Spleen (tissue), 11 donors: ENCODE measurements at regions not wholly inside any gene's neighbourhood (a gene's known extent, or its start where the extent isn't known, plus 50 kb on each side); places are given as distances from the start of the nearest gene placed in this dataset.

Source experiments
- DNase-seq: peaks from one replicate; pipeline ENCODE4 v3.0.0-alpha.2; 2020
- H3K27ac ChIP-seq, 8 donors: fragments of 200-600 bp; sonication (generic) in 7 of 8; 1 replicate in 4 of 8; 2 replicates in 4 of 8; pipeline versions ENCODE4 v1.5.0 to v1.8.0; 2016 to 2021; ENCODE audit warnings: inconsistent platforms in 4 of 8, mild to moderate bottlenecking in 4 of 8, moderate library complexity in 1 of 8
- H3K27me3 ChIP-seq, 7 donors: fragments of 200-600 bp; sonication (generic) in 6 of 7; replicated peaks in 1 of 7; 1 replicate in 4 of 7; 2 replicates in 3 of 7; pipeline versions ENCODE4 v1.5.0 to v1.8.0; 2016 to 2021; ENCODE audit warnings: inconsistent platforms in 3 of 7, mild to moderate bottlenecking in 1 of 7
- H3K36me3 ChIP-seq, 6 donors: fragments of 200-600 bp; sonication (generic) in 5 of 6; 1 replicate in 4 of 6; 2 replicates in 2 of 6; pipeline versions ENCODE4 v1.5.0 to v1.8.0; 2016 to 2021; ENCODE audit warnings: inconsistent platforms in 2 of 6
- H3K4me1 ChIP-seq, 6 donors: fragments of 200-600 bp; sonication (generic) in 5 of 6; 1 replicate in 3 of 6; 2 replicates in 3 of 6; pipeline versions ENCODE4 v1.5.0 to v1.8.0; 2016 to 2021; ENCODE audit warnings: inconsistent platforms in 3 of 6
- H3K4me3 ChIP-seq, 8 donors: fragments of 200-600 bp; sonication (generic) in 7 of 8; 1 replicate in 4 of 8; 2 replicates in 4 of 8; pipeline versions ENCODE4 v1.5.0 to v1.8.0; 2016 to 2021; ENCODE audit warnings: inconsistent platforms in 4 of 8, mild to moderate bottlenecking in 4 of 8, moderate library complexity in 2 of 8
- H3K9me3 ChIP-seq, 8 donors: fragments of 200-600 bp; sonication (generic) in 7 of 8; 1 replicate in 4 of 8; 2 replicates in 4 of 8; pipeline versions ENCODE4 v1.5.0 to v1.8.0; 2016 to 2021; ENCODE audit warnings: inconsistent platforms in 4 of 8
- CTCF ChIP-seq, 11 experiments: fragments of 200-600 bp in 7 of 11; fragments of 450-650 bp in 4 of 11; sonication (generic) in 4 of 11; IDR thresholded peaks in 8 of 11; conservative IDR thresholded peaks in 3 of 11; 1 replicate in 7 of 11; 2 replicates in 4 of 11; pipeline versions ENCODE4 v1.4.0 to v1.8.0; 2016 to 2021; ENCODE audit warnings: antibody characterized with exemption in 11 of 11, inconsistent platforms in 4 of 11, mild to moderate bottlenecking in 1 of 11
- POLR2A ChIP-seq, 3 donors: fragments of 450-650 bp; IDR thresholded peaks; one replicate each; pipeline ENCODE4 v1.5.1; 2017; ENCODE audit warnings: antibody characterized with exemption in 3 of 3, mild to moderate bottlenecking in 1 of 3
- POLR2AphosphoS5 ChIP-seq, 3 donors: sonication (generic); formaldehyde crosslinking; IDR thresholded peaks; one replicate each; pipeline ENCODE4 v1.5.1; 2017; ENCODE audit warnings: antibody characterized with exemption in 3 of 3
- WGBS, 5 donors: extraction: QIAGEN DNeasy Blood & Tissue Kit in 3 of 5; methylation state at CpG; one replicate each; pipeline versions ENCODE4 v1.1.5 to v1.1.7; 2013 to 2018; 5-methylcytosine and 5-hydroxymethylcytosine counted together
- intact Hi-C: fragments of 100-400 bp; cut with DNase I; formaldehyde crosslinking; loops from one replicate; pipeline ENCODE4 v1.15.0; 2023; ENCODE audit warnings: low total_unique reads
- donor health status: healthy with polysubstance abuse.
- donor health status: DM: no; HTN: no; CAD: no; lungs with moderate emphysema.
- donor health status: DM: no; HTN: no; CAD: no.
- donor health status: Bipolar disorder and iron deficiency.
- donor health status: healthy.
- donor health status: DM: no; HTN: no; CAD: no.
- donor health status: DM: yes; HTN: yes; CAD: no.

- DNase-seq: no peak
- no peak for TF ChIP-seq CTCF (IDR thresholded peaks at IDR 0.05 in 8 of 11, conservative IDR thresholded peaks at IDR 0.05 in 3 of 11)
- no peak for TF ChIP-seq POLR2A (IDR thresholded peaks at IDR 0.05)
- TF ChIP-seq POLR2AphosphoS5 (IDR thresholded peaks at IDR 0.05): no peak
- 91 to 96% (median 93%) methylated on average over 4 of the region's 4 CpGs for WGBS, 5 donors
- no peaks in the 10 kb centered on the region for H3K36me3 ChIP-seq
- intact Hi-C loops: no loop called here
- H3K4me3 ChIP-seq: no peak overlapping the region
- H3K27ac ChIP-seq: no peak overlapping the region
- H3K9me3 ChIP-seq: no peaks in the 10 kb centered on the region
- no peaks in the 10 kb centered on the region for H3K27me3 ChIP-seq
- H3K4me1 ChIP-seq: no peaks in the 10 kb centered on the region
These were observed 53.8 kb upstream of the RBM24 start for GRCh38 chr6:17227403-17227802.
